ENCODE measurements at regions not wholly inside any gene's neighbourhood (a gene's known extent, or its start where the extent isn't known, plus 50 kb on each side); places are given as distances from the start of the nearest gene placed in this dataset.

- no peak for DNase-seq
- H3K27me3 ChIP-seq (ENCODE audit: control insufficient read depth, insufficient read depth, low read length): no peaks in the 10 kb centered on the region
- no peaks in the 10 kb centered on the region for H3K36me3 ChIP-seq (replicated peaks; ENCODE audit: control insufficient read depth, insufficient read depth, low read length)
- no peak overlapping the region for H3K4me3 ChIP-seq (ENCODE audit: insufficient read depth, low read depth, low read length)
Observed at GRCh38 chr7:21071561-21072501, 285.1 kb upstream of the SP8 start.

GRCh38 chr7:21076054-21076453, 289.4 kb upstream of the SP8 start:
- no peak for DNase-seq
- no peaks in the 10 kb centered on the region for H3K36me3 ChIP-seq (replicated peaks; ENCODE audit: control insufficient read depth, insufficient read depth, low read length)
- H3K27me3 ChIP-seq (ENCODE audit: control insufficient read depth, insufficient read depth, low read length): no peaks in the 10 kb centered on the region
- no peak overlapping the region for H3K4me3 ChIP-seq (ENCODE audit: insufficient read depth, low read depth, low read length)

GRCh38 chr7:21076574-21076973, 289.9 kb upstream of the SP8 start:
- DNase-seq: no peak
- Histone ChIP-seq H3K4me3 (ENCODE audit: insufficient read depth, low read depth, low read length) (no peak overlapping the region), H3K27me3 (ENCODE audit: control insufficient read depth, insufficient read depth, low read length) (no peaks in the 10 kb centered on the region), H3K36me3 (replicated peaks; ENCODE audit: control insufficient read depth, insufficient read depth, low read length) (no peaks in the 10 kb centered on the region)

- Histone ChIP-seq H3K27me3 (ENCODE audit: control insufficient read depth, insufficient read depth, low read length) (no peaks in the 10 kb centered on the region), H3K4me3 (ENCODE audit: insufficient read depth, low read depth, low read length) (no peak overlapping the region), H3K36me3 (replicated peaks; ENCODE audit: control insufficient read depth, insufficient read depth, low read length) (no peaks in the 10 kb centered on the region)
- no peak for DNase-seq
Observed at GRCh38 chr7:21077602-21078001, 290.9 kb upstream of the SP8 start.

- no peaks in the 10 kb centered on the region for H3K36me3 ChIP-seq (replicated peaks; ENCODE audit: control insufficient read depth, insufficient read depth, low read length)
- H3K27me3 ChIP-seq (ENCODE audit: control insufficient read depth, insufficient read depth, low read length): no peaks in the 10 kb centered on the region
- DNase-seq: no peak
- no peak overlapping the region for H3K4me3 ChIP-seq (ENCODE audit: insufficient read depth, low read depth, low read length)
Observed at GRCh38 chr7:21084286-21084685, 297.6 kb upstream of the SP8 start.

GRCh38 chr7:21086688-21087087, 300.0 kb upstream of the SP8 start:
- Histone ChIP-seq H3K36me3 (replicated peaks; ENCODE audit: control insufficient read depth, insufficient read depth, low read length) (no peaks in the 10 kb centered on the region), H3K27me3 (ENCODE audit: control insufficient read depth, insufficient read depth, low read length) (no peaks in the 10 kb centered on the region), H3K4me3 (ENCODE audit: insufficient read depth, low read depth, low read length) (no peak overlapping the region)
- DNase-seq: no peak

GRCh38 chr7:21089653-21090052, 303.0 kb upstream of the SP8 start:
- no peak overlapping the region for H3K4me3 ChIP-seq (ENCODE audit: insufficient read depth, low read depth, low read length)
- no peaks in the 10 kb centered on the region for H3K27me3 ChIP-seq (ENCODE audit: control insufficient read depth, insufficient read depth, low read length)
- no peak for DNase-seq
- no peaks in the 10 kb centered on the region for H3K36me3 ChIP-seq (replicated peaks; ENCODE audit: control insufficient read depth, insufficient read depth, low read length)

GRCh38 chr7:21092766-21093702, 306.3 kb upstream of the SP8 start:
- H3K36me3 ChIP-seq (replicated peaks; ENCODE audit: control insufficient read depth, insufficient read depth, low read length): no peaks in the 10 kb centered on the region
- no peak overlapping the region for H3K4me3 ChIP-seq (ENCODE audit: insufficient read depth, low read depth, low read length)
- no peaks in the 10 kb centered on the region for H3K27me3 ChIP-seq (ENCODE audit: control insufficient read depth, insufficient read depth, low read length)
- DNase-seq: no peak

GRCh38 chr7:21094589-21094988, 307.9 kb upstream of the SP8 start:
- Histone ChIP-seq H3K4me3 (ENCODE audit: insufficient read depth, low read depth, low read length) (no peak overlapping the region), H3K27me3 (ENCODE audit: control insufficient read depth, insufficient read depth, low read length) (no peaks in the 10 kb centered on the region), H3K36me3 (replicated peaks; ENCODE audit: control insufficient read depth, insufficient read depth, low read length) (no peaks in the 10 kb centered on the region)
- no peak for DNase-seq

- no peaks in the 10 kb centered on the region for H3K27me3 ChIP-seq (ENCODE audit: control insufficient read depth, insufficient read depth, low read length)
- no peak for DNase-seq
- no peaks in the 10 kb centered on the region for H3K36me3 ChIP-seq (replicated peaks; ENCODE audit: control insufficient read depth, insufficient read depth, low read length)
- H3K4me3 ChIP-seq (ENCODE audit: insufficient read depth, low read depth, low read length): no peak overlapping the region
Observed at GRCh38 chr7:21099432-21099831, 312.7 kb upstream of the SP8 start.

GRCh38 chr7:21099955-21100354, 313.3 kb upstream of the SP8 start:
- Histone ChIP-seq H3K27me3 (ENCODE audit: control insufficient read depth, insufficient read depth, low read length) (no peaks in the 10 kb centered on the region), H3K4me3 (ENCODE audit: insufficient read depth, low read depth, low read length) (no peak overlapping the region), H3K36me3 (replicated peaks; ENCODE audit: control insufficient read depth, insufficient read depth, low read length) (no peaks in the 10 kb centered on the region)
- no peak for DNase-seq

- no peak for DNase-seq
- Histone ChIP-seq H3K4me3 (ENCODE audit: insufficient read depth, low read depth, low read length) (no peak overlapping the region), H3K36me3 (replicated peaks; ENCODE audit: control insufficient read depth, insufficient read depth, low read length) (no peaks in the 10 kb centered on the region), H3K27me3 (ENCODE audit: control insufficient read depth, insufficient read depth, low read length) (no peaks in the 10 kb centered on the region)
Observed at GRCh38 chr7:21101541-21101940, 314.9 kb upstream of the SP8 start.

GRCh38 chr7:21103426-21104123, 316.9 kb upstream of the SP8 start:
- DNase-seq: no peak
- no peak overlapping the region for H3K4me3 ChIP-seq (ENCODE audit: insufficient read depth, low read depth, low read length)
- H3K36me3 ChIP-seq (replicated peaks; ENCODE audit: control insufficient read depth, insufficient read depth, low read length): no peaks in the 10 kb centered on the region
- H3K27me3 ChIP-seq (ENCODE audit: control insufficient read depth, insufficient read depth, low read length): no peaks in the 10 kb centered on the region

- DNase-seq: no peak
- H3K4me3 ChIP-seq (ENCODE audit: insufficient read depth, low read depth, low read length): no peak overlapping the region
- no peaks in the 10 kb centered on the region for H3K27me3 ChIP-seq (ENCODE audit: control insufficient read depth, insufficient read depth, low read length)
- H3K36me3 ChIP-seq (replicated peaks; ENCODE audit: control insufficient read depth, insufficient read depth, low read length): no peaks in the 10 kb centered on the region
Observed at GRCh38 chr7:21104124-21104500, 317.4 kb upstream of the SP8 start.
